NCI-H2196 treated with DMSO at 0.1 percent for 48 hours (cell line): ENCODE measurements at regions not wholly inside any gene's neighbourhood (a gene's known extent, or its start where the extent isn't known, plus 50 kb on each side); places are given as distances from the start of the nearest gene placed in this dataset.

Experiments used
- DNase-seq: peaks from one replicate; lab custom pipeline; 2025; ENCODE audit not compliant: unreplicated experiment; lab: John Stamatoyannopoulos, UW

- no peak for DNase-seq
Measured at GRCh38 chr13:40161931-40162330, 504.5 kb downstream of the FOXO1 start.

GRCh38 chr13:40163066-40164000, 503.1 kb downstream of the FOXO1 start:
- no peak for DNase-seq

- DNase-seq = no peak
Measured at GRCh38 chr13:40164133-40164532, 502.3 kb downstream of the FOXO1 start.

- DNase-seq = no peak
Measured at GRCh38 chr13:40165316-40165932, 501.0 kb downstream of the FOXO1 start.

GRCh38 chr13:40167327-40167726, 499.1 kb downstream of the FOXO1 start:
- DNase-seq = no peak

GRCh38 chr13:40168425-40169166, 497.8 kb downstream of the FOXO1 start:
- DNase-seq = no peak

- DNase-seq = no peak
Measured at GRCh38 chr13:40169476-40169875, 497.0 kb downstream of the FOXO1 start.

GRCh38 chr13:40170091-40170490, 496.4 kb downstream of the FOXO1 start:
- DNase-seq = no peak

- DNase-seq = no peak
Measured at GRCh38 chr13:40170982-40171381, 495.5 kb downstream of the FOXO1 start.

GRCh38 chr13:40171566-40171965, 494.9 kb downstream of the FOXO1 start:
- no peak for DNase-seq

GRCh38 chr13:40172149-40172591, 494.3 kb downstream of the FOXO1 start:
- DNase-seq = no peak

- no peak for DNase-seq
Measured at GRCh38 chr13:40172878-40173277, 493.6 kb downstream of the FOXO1 start.

GRCh38 chr13:40175639-40176038, 490.8 kb downstream of the FOXO1 start:
- no peak for DNase-seq

- no peak for DNase-seq
Measured at GRCh38 chr13:40176242-40176641, 490.2 kb downstream of the FOXO1 start.

GRCh38 chr13:40178130-40178529, 488.3 kb downstream of the FOXO1 start:
- no peak for DNase-seq

- DNase-seq = no peak
Measured at GRCh38 chr13:40179445-40180281, 486.8 kb downstream of the FOXO1 start.

GRCh38 chr13:40180776-40181175, 485.7 kb downstream of the FOXO1 start:
- no peak for DNase-seq

- no peak for DNase-seq
Measured at GRCh38 chr13:40181203-40181845, 485.1 kb downstream of the FOXO1 start.

GRCh38 chr13:40182591-40182990, 483.9 kb downstream of the FOXO1 start:
- no peak for DNase-seq

- no peak for DNase-seq
Measured at GRCh38 chr13:40185414-40185813, 481.0 kb downstream of the FOXO1 start.
